Activated T-helper 1 cell treated with Interleukin-2 at 50 U/mL for 16 hours (primary cell): ENCODE measurements at regions not wholly inside any gene's neighbourhood (a gene's known extent, or its start where the extent isn't known, plus 50 kb on each side); places are given as distances from the start of the nearest gene placed in this dataset.
"Not testable (repeated sequence)": the region's sequence is repeated elsewhere in the genome, so short reads cannot be mapped to it uniquely, and the experiment has no call there.

Experiments
- DNase-seq: peaks from one replicate; pipeline ENCODE4 v3.0.0-alpha.2; 2020; ENCODE audit warnings: low read depth

DNA sequence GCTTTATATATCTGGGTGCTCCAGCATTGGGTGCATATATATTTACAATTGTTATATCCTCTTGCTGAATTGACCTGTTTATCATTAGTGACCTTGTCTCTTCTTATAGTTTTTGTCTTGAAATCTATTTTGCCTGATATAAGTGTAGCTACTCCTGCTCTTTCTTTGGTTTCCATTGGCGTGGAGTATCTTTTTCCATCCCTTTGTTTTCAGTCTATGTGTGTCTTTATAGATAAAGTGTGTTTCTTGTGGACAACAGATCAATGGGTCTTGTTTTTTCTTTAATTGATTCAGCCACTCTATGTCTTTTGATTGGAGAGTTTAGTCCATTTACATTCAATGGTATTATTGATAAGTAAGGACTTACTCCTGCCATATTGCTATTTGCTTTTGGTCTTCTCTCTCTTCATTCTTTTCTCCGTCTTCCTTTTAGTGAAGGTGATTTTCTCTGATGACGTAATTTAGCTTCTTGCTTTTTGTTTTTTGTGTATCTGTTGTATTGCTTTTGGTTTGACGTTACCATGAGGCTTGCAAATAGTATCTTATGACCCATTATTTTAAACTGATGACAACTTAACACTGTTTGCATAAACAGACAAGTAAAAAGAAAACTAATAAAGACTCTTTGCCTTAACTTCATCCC lies 347.6 kb downstream of the TMEM121 start:
- DNase-seq = no peak

- no peak for DNase-seq
Measured at GRCh38 chr14:105876158-105876557, 349.8 kb downstream of the TMEM121 start.

GRCh38 chr14:105876829-105877228 lies 350.4 kb downstream of the TMEM121 start:
- DNase-seq = no peak

DNA sequence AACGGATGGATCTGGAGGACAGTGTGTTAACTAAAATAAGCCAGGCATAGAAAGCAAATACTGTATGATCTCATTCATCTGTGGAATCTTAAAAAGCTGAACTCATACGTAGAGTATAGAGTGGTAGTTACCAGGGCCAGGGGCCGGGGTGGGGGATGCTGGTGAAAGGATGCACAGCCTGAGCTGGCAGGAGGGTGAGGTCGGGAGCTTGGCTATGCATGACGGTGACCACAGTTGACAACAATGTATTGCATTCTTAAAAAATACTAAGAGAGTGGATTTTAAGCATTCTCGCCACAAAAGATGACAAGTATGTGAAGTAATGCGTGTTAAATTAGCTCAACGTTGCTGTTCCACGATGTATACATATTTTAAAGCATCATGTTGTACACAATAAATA lies 351.3 kb downstream of the TMEM121 start:
- DNase-seq = no peak

- DNase-seq = no peak
Measured at GRCh38 chr14:105878125-105878524, 351.7 kb downstream of the TMEM121 start.

- no peak for DNase-seq
Measured at GRCh38 chr14:105878554-105878953, 352.2 kb downstream of the TMEM121 start.

DNA sequence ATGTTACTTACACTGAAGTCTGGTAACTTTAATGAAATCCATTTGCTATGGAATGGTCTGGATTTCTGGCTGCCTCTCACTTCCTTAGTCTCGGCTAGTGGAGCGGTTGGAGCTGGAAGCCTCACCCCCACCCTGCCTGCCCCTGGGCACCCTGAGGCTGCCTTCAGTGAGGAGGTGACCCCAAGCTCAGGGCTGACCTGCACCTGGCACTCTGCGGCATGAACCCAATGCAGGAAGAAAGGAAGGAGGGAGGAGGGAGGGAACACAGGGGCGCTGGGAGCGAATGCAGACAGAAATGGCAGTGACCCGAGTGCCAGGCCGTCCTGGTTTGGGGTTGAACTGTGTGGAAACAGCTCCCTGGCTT lies 353.1 kb downstream of the TMEM121 start:
- DNase-seq = no peak

- DNase-seq = no peak
Measured at GRCh38 chr14:105879867-105880561, 353.6 kb downstream of the TMEM121 start.

- DNase-seq = no peak
Measured at GRCh38 chr14:105880616-105881015, 354.2 kb downstream of the TMEM121 start.

DNA sequence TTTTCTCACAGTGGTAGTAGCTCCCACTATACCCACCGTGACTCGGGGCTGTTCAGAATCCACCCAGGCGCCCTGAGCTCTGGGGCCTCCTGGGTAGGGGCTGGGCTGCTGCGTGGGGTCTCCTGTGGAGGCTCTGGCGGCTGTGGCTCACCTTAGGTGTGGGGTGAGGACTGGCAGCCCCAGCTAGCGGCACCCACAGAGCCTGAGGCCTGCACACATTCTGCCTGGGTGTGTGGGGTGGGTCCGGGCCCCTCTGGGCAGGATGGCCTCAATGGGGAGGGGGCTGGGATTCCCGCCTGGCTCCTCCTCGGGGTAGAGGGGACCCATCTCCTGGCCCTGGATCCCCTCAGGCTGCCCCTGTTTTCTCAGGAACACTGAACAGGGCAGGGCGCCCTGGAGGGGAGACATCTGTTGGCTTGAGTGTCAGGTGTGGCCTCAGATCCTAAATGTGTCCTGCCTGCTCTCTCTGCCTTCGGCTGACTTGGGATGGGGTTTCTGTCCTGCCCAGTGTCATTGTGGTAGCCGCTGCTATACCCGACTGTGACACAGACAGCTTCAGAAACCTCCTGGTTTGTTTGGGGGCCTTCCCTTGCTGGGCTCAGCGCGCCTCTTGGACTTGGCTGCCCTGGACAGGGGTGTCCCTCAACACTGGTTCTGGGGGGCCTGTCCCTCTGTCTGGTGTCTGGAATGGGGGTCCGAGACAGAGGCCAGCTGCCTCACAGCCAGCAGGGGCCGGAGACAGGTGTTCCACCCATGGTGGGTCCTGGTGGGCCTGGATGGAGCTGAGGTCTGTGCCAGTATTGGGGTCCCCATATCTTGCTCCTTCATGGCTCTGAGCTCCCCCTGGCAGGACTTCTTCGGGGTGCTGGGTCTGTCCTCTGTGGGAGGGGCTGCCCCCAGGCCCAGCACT lies 354.9 kb downstream of the TMEM121 start:
- DNase-seq = no peak

GRCh38 chr14:105882011-105882410 lies 355.6 kb downstream of the TMEM121 start:
- DNase-seq = not testable (repeated sequence)

DNA sequence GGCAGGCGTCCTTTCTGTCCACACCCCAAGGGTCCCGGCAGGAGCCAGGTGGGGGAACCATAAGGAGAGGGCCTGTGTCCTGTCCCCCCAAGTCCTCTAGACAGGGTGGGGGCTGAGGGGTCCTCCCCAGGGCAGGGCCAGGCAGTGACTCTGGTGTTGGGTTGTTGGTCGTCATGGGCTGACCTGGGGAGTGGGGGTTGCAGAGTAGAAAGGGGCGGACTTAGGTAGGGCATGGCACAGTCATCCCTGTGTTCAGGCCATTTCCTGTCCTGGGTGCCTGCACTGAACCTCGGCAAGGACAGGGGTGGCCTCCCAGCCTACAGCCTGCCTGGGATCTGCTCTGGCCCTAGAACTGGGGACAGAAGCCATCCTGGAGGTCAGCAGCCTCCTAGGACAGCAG lies 356.2 kb downstream of the TMEM121 start:
- DNase-seq = no peak

GRCh38 chr14:105883066-105884005 lies 357.0 kb downstream of the TMEM121 start:
- no peak for DNase-seq

DNA sequence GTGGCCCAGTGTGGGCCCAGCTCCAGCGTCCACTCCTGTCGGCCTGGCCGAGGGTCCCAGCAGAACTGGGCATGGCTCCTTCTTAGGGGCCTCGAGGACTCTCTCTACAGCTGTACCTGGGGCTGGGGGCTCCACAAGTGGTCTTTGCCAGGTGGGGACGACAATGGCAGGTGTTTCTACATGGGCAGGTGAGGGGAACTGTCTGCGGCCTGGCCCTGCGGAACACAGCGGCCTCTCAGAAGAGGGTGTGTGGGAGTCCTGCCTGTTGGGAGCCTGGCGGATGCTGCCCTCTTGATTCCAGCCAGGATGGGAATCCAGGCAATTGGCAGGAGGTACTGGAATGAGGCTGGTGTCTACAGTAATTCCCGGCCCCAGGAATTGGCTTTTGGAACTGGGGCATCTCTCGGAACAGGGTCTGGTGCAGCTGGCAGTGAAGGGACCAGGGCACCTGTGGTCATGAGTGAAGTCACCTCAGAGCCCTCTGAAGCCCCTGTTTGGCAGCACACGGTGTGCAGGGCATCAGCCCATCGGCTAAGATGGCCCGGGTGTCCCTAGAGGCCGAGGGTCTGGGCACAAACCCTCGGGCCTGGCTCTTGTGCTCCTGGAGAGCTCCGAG lies 357.9 kb downstream of the TMEM121 start:
- DNase-seq = not testable (repeated sequence)

GRCh38 chr14:105884808-105885281 lies 358.5 kb downstream of the TMEM121 start:
- DNase-seq = no peak

DNA sequence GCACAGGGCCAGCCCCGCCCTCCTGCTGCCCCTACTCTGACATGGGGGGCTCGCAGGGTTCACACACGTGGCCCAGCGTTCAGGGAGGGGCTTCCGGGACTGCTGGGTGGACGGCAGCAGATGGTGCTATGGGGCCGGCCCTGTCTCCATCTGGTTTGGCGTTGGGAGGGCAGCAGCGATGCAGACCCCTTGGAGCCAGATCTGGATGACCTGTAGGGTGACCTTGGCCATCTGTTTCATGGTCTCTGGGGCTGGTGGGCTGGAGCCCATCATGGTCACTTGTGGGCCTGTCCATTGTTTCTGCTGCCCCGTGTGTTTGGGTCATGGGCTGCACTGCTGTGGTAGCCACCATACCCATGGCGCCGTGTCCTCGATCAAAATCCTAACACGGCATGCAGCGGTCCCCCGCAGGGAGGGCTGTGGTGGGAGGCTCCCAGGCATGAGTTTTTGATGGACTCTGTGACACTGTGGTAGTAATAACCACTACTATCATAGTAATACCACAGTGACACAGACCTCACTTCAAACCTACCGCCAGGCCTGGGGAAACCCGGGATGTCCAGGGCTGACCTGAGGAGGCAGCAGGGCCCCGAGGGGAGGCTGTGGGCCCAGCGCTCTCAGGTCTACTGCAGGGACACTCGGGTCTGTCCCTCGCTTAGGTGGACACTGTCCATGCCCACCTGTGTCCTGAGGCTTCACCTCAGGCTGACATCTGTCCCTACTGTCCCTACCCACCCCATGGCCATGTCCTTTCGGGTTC lies 359.4 kb downstream of the TMEM121 start:
- no peak for DNase-seq

DNA sequence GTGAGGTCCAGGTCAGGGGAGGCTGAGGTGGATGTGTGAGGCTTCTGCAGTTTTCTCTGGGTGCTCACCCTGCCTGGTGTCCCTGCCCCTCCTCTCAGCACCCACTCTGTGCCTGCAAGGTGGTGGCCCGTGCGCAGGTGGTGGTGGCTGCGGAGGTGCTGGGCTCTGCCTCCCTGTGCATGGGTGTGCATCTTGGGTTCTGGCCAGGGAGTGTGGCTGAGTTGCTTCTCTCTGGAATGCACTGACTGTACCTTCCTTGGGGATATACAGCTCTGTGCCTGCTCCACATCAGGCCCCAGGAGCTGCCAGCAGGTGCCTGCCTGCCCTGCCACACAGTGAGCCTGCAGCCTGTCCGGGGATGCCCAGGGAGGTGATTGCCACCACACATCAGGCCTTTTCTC lies 360.4 kb downstream of the TMEM121 start:
- DNase-seq = not testable (repeated sequence)

DNA sequence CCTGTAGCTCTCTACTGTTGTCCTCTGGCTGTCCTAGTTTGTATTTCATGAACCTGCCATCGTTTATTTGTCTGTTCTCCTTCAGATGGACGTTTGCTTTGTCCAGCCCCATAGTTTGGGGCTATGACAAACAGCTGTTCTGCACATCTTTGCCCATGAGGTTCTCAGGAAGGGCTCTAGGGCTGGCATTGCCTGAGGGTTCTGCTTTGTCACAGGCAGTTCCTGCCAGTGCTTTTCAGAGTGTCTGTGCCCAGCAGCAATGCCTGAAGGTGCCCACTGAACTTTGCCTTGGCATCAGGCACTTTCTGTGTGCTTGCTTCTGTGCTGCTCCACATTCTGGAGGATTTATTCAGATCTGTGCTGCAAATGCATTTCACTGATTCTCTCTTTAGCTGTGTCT lies 361.3 kb downstream of the TMEM121 start:
- no peak for DNase-seq

- DNase-seq = no peak
Measured at GRCh38 chr14:105888151-105888550, 361.8 kb downstream of the TMEM121 start.
